ENCODE measurements at regions not wholly inside any gene's neighbourhood (a gene's known extent, or its start where the extent isn't known, plus 50 kb on each side); places are given as distances from the start of the nearest gene placed in this dataset.

DNA sequence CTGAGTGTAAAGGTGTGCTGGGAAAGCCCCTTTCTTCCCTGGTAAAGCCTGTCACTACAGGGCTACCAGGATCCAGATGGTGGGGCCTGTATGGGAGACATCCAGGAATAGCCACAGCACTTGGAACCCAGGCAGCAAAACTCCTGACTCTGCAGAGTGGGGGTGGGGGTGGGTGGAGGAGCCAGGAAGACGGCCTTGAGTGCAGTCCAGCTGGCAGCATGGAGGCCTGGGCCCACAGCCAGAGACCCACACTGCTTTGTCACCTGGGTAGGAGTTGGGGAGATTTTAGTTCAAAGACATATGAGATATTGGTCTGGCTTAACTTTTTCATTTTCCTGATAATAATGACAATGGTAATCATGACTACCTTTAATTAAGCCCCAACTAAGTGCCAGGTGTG lies 116.7 kb upstream of the MRPS22 start:
- Histone ChIP-seq H3K36me3 (ENCODE audit: control insufficient read depth, insufficient read depth, low read length) (no peaks in the 10 kb centered on the region), H3K27ac (ENCODE audit: low read length) (no peak overlapping the region; the same call in 1 of the 2 replicates), H3K9me3 (ENCODE audit: control insufficient read depth, insufficient read depth, low read depth, low read length) (no peaks in the 10 kb centered on the region), H3K4me1 (ENCODE audit: control insufficient read depth, insufficient read depth, low read length) (0 out of 2 replicates have a peak, but pooled peaks cover 3% of the 10 kb centered on the region), H3K27me3 (ENCODE audit: control insufficient read depth, insufficient read depth, low read length) (no peaks in the 10 kb centered on the region), H3K4me3 (ENCODE audit: low read depth in 2 of 2, low read length in 2 of 2) (no peak overlapping the region)
- POLR2A ChIA-PET: no interaction called here
- CTCF ChIA-PET: no interaction called here
- in situ Hi-C loops (cut with HindIII; ENCODE audit: low pct_unique_long_range_greater_than_20kb, low sequenced_read_pairs): no loop called here
- DNase-seq (ENCODE audit: low read depth, low spot score): no peak
- ATAC-seq: no peak
- intact Hi-C loops (cut with micrococcal nuclease; ENCODE audit: unreplicated experiment): no loop called here
- no TSS peak for BruUV-seq (replicated peaks)
- TF ChIP-seq TCF7L2 (IDR thresholded peaks at IDR 0.05; ENCODE audit: low read depth, low read length) (no peak), SIN3A (IDR thresholded peaks at IDR 0.05; ENCODE audit: borderline replicate concordance, insufficient read depth, low read depth, low read length) (no peak), POLR2AphosphoS5 (IDR thresholded peaks at IDR 0.05; ENCODE audit: low read depth, low read length) (no peak)
- TF ChIP-seq, protein P1, sequence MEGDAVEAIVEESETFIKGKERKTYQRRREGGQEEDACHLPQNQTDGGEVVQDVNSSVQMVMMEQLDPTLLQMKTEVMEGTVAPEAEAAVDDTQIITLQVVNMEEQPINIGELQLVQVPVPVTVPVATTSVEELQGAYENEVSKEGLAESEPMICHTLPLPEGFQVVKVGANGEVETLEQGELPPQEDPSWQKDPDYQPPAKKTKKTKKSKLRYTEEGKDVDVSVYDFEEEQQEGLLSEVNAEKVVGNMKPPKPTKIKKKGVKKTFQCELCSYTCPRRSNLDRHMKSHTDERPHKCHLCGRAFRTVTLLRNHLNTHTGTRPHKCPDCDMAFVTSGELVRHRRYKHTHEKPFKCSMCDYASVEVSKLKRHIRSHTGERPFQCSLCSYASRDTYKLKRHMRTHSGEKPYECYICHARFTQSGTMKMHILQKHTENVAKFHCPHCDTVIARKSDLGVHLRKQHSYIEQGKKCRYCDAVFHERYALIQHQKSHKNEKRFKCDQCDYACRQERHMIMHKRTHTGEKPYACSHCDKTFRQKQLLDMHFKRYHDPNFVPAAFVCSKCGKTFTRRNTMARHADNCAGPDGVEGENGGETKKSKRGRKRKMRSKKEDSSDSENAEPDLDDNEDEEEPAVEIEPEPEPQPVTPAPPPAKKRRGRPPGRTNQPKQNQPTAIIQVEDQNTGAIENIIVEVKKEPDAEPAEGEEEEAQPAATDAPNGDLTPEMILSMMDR (IDR thresholded peaks at IDR 0.05): no peak
- TF ChIP-seq, protein P2, sequence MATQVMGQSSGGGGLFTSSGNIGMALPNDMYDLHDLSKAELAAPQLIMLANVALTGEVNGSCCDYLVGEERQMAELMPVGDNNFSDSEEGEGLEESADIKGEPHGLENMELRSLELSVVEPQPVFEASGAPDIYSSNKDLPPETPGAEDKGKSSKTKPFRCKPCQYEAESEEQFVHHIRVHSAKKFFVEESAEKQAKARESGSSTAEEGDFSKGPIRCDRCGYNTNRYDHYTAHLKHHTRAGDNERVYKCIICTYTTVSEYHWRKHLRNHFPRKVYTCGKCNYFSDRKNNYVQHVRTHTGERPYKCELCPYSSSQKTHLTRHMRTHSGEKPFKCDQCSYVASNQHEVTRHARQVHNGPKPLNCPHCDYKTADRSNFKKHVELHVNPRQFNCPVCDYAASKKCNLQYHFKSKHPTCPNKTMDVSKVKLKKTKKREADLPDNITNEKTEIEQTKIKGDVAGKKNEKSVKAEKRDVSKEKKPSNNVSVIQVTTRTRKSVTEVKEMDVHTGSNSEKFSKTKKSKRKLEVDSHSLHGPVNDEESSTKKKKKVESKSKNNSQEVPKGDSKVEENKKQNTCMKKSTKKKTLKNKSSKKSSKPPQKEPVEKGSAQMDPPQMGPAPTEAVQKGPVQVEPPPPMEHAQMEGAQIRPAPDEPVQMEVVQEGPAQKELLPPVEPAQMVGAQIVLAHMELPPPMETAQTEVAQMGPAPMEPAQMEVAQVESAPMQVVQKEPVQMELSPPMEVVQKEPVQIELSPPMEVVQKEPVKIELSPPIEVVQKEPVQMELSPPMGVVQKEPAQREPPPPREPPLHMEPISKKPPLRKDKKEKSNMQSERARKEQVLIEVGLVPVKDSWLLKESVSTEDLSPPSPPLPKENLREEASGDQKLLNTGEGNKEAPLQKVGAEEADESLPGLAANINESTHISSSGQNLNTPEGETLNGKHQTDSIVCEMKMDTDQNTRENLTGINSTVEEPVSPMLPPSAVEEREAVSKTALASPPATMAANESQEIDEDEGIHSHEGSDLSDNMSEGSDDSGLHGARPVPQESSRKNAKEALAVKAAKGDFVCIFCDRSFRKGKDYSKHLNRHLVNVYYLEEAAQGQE (IDR thresholded peaks at IDR 0.05; ENCODE audit: insufficient read depth in 1 of 2, low read depth in 2 of 2, low read length in 1 of 2): no peak

DNA sequence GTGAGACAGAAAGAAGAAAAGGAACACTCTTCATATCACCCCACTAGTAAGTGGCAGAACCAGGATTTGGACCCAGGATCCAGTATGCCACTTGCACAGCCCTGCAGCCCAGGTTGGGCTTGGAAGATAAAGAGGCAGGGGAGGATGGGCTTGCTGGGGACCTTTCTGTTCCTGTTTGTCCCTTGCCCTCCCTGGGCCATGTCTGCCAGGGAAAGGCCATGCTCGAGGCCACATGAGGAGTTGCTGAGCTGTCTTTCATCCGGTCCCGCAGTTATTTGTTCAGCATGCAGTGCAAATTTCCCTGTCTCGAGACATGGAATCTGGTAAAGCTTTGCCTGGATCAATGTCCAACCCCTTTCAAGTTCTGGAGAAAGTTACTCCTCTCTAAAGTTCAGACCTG lies 116.0 kb upstream of the MRPS22 start:
- no peak overlapping the region for H3K4me3 ChIP-seq (ENCODE audit: low read depth in 2 of 2, low read length in 2 of 2)
- ChIA-PET POLR2A (no interaction called here), CTCF (no interaction called here)
- no peaks in the 10 kb centered on the region for H3K9me3 ChIP-seq (ENCODE audit: control insufficient read depth, insufficient read depth, low read depth, low read length)
- BruUV-seq (replicated peaks): no TSS peak
- intact Hi-C loops (cut with micrococcal nuclease; ENCODE audit: unreplicated experiment): no loop called here
- H3K4me1 ChIP-seq (ENCODE audit: control insufficient read depth, insufficient read depth, low read length): 0 out of 2 replicates have a peak, but pooled peaks cover 3% of the 10 kb centered on the region
- no peak for ATAC-seq
- H3K27me3 ChIP-seq (ENCODE audit: control insufficient read depth, insufficient read depth, low read length): no peaks in the 10 kb centered on the region
- H3K36me3 ChIP-seq (ENCODE audit: control insufficient read depth, insufficient read depth, low read length): no peaks in the 10 kb centered on the region
- no peak overlapping the region for H3K27ac ChIP-seq (ENCODE audit: low read length)
- in situ Hi-C loops (cut with HindIII; ENCODE audit: low pct_unique_long_range_greater_than_20kb, low sequenced_read_pairs): no loop called here
- no peak for DNase-seq (ENCODE audit: low read depth, low spot score)
- no peak for TF ChIP-seq SIN3A (IDR thresholded peaks at IDR 0.05; ENCODE audit: borderline replicate concordance, insufficient read depth, low read depth, low read length)
- TF ChIP-seq, protein P2 (IDR thresholded peaks at IDR 0.05; ENCODE audit: insufficient read depth in 1 of 2, low read depth in 2 of 2, low read length in 1 of 2): no peak
- TF ChIP-seq TCF7L2 (IDR thresholded peaks at IDR 0.05; ENCODE audit: low read depth, low read length): no peak
- TF ChIP-seq, protein P1 (IDR thresholded peaks at IDR 0.05): no peak
- TF ChIP-seq POLR2AphosphoS5 (IDR thresholded peaks at IDR 0.05; ENCODE audit: low read depth, low read length): no peak

All from Panc1 (cell line).